Fibroblast of pulmonary artery (primary cell): ENCODE measurements at regions not wholly inside any gene's neighbourhood (a gene's known extent, or its start where the extent isn't known, plus 50 kb on each side); places are given as distances from the start of the nearest gene placed in this dataset.
"Not testable (repeated sequence)": the region's sequence is repeated elsewhere in the genome, so short reads cannot be mapped to it uniquely, and the experiment has no call there.

Experiments used
- DNase-seq: peaks from one replicate; pipeline ENCODE4 v3.0.0-alpha.2; 2010; ENCODE audit warnings: low read depth
- H3K4me3 ChIP-seq: replicated peaks from 2 replicates; pipeline ENCODE4 v1.5.1; 2011; ENCODE audit warnings: low read depth, mild to moderate bottlenecking, control low read depth, low read length, moderate library complexity
- TF ChIP-seq, protein P1 (sequence below): IDR thresholded peaks from 2 replicates; pipeline ENCODE4 v1.5.1; 2011; ENCODE audit warnings: mild to moderate bottlenecking, control low read depth, low read length, inconsistent platforms; ENCODE audit errors: missing control alignments

DNA sequence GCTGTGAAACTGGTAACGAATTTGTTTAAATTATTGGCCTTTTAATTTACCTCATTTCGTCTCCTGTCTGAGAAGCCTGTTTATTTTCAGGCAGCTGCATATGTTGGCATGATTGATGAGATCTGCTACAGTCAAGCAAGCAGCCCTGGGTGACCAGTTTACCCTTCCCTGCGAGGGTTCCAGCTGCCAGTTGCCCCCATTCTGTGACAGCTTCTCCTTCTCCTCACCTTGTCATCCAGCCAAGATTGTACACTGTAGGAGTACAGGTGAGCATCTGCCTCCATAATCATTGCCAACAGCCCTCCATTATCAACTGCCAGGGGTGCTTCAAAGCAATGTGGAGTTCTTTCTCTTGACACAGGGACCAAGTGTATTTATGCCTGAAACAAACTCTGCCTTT is 1979.9 kb upstream of the PRR20A start:
- TF ChIP-seq, protein P1, sequence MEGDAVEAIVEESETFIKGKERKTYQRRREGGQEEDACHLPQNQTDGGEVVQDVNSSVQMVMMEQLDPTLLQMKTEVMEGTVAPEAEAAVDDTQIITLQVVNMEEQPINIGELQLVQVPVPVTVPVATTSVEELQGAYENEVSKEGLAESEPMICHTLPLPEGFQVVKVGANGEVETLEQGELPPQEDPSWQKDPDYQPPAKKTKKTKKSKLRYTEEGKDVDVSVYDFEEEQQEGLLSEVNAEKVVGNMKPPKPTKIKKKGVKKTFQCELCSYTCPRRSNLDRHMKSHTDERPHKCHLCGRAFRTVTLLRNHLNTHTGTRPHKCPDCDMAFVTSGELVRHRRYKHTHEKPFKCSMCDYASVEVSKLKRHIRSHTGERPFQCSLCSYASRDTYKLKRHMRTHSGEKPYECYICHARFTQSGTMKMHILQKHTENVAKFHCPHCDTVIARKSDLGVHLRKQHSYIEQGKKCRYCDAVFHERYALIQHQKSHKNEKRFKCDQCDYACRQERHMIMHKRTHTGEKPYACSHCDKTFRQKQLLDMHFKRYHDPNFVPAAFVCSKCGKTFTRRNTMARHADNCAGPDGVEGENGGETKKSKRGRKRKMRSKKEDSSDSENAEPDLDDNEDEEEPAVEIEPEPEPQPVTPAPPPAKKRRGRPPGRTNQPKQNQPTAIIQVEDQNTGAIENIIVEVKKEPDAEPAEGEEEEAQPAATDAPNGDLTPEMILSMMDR: no peak
- DNase-seq: no peak
- H3K4me3 ChIP-seq: no peak overlapping the region

DNA sequence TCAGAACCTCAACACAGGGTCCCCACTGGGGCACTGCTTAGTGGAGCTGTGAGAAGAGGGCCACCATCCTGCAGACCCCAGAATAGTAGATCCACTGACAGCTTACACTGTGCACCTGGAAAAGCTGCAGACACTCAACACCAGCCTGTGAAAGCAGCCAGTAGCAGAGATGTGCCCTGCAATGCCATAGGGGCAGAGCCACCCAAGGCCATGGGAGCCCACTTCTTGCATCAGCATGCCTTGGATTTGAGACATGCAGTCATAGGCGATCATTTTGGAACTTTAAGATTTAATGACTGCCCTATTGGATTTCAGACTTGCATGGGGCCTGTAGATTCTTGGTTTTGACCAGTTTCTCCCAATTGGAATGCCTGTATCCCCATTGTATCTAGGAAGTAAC is 1962.1 kb upstream of the PRR20A start:
- not testable (repeated sequence) for DNase-seq, H3K4me3 ChIP-seq

DNA sequence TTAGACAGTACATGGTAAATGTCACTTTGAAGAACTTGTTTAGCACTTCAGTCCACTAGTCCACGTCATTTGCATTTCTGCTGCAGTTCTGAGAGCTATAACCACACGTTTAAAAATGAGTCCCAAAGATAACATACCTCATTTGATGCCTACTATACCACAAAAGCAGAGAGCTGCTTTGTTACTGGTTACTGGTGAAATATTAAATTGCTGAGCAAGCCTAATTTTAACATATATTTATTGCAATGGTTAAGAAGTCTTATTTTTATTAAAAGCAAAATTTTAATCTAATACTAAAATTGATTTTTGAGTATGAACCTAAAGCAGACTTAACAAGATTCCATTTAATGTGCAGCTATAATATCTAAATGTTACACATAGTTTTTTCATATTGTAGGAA is 1949.7 kb upstream of the PRR20A start:
- no peak overlapping the region for H3K4me3 ChIP-seq
- TF ChIP-seq, protein P1: no peak
- no peak for DNase-seq

DNA sequence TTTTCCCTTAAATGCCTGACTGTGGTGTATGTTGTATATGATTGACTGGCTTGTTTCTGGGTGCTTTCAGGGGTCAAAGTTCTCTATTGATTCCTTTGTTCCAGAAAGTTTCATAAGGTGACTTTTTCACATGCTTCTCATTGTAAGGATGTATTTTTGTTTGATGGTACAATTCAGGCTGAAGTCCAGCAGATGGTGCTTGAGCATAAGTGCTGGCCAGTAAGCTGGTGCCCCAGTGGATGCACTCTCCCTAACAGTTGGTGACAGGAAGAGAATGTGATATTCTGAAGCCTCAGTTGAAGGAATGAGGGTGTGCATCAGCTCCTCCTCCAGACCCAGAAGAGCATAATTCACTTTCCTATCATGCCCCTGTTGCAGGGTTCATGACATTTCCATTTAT is 1941.6 kb upstream of the PRR20A start:
- DNase-seq: no peak
- H3K4me3 ChIP-seq: no peak overlapping the region
- TF ChIP-seq, protein P1: no peak

DNA sequence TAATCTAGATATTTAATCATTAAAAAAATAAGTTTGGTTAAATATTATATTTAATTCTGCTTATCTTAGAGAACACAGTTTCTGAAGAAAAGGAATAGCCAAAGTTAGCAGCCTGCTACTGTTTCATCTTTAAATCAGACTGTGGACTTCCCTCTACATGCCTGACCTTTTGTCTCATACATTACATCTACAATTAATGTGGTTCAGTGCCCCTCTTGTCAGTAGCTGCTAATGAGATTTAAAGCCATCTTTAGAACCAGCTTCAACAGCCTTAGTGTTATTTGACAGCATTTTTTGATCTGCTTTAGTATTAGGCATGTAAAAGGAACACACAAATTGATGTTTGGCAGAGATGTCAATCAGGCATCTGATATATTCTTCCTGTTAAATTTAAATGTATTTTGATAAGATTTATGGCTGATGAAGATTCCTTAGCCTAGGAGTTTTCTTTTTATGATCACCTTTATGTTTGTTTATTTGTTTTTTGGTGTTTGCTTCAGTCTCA is 1925.8 kb upstream of the PRR20A start:
- no peak for DNase-seq
- TF ChIP-seq, protein P1: no peak
- no peak overlapping the region for H3K4me3 ChIP-seq

DNA sequence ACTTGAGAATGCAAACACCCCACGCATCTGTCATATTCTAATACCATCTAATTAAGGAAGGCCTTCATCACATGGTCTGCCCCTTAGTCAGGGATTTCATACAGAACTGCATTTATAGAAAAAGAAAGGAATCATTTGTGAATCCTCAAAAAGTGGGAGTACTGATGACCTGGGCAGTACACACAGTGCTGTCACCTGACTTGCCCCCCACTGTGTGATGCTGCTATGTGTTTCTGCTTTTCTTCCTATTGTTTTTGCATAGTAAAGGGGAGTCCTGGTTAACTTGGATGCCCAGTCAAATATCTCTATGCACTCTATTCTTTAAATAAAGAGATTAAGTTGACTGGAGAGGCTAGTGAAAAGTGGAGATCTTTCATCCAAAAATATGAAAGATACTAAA is 1921.2 kb upstream of the PRR20A start:
- TF ChIP-seq, protein P1: no peak
- no peak for DNase-seq
- H3K4me3 ChIP-seq: no peak overlapping the region

DNA sequence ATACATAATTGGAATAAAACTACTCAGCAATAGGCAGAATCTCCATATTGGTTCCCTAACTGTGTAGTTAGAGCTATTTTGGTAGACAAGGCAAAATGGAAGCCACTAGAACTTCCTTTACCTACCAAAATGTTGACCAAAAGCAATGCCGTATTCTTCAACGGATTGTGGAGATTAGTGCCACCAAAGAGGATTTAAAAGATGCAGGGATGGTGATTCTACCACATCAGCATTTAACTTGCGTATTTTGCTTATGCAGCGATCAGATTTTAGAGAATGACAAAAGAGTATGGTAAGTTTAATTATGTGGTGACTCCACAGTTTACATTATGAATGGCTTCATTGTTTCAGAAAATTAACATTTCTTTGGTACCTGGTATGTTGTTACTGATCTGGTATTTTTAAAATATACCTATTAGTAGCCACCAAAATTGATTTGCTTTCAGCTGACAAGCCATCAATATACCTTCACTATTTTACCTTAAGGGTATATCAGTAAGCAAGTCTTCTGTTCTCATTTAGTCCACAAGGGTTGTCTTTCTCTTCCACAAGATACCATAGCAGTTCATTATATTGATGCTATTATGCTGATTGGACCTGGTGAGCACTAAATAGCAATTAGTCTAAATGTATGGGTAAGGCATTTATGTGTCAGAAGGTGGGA is 1910.7 kb upstream of the PRR20A start:
- TF ChIP-seq, protein P1: no peak
- DNase-seq: no peak
- H3K4me3 ChIP-seq: no peak overlapping the region
